Fibroblast of skin of back (primary cell): ENCODE measurements at regions not wholly inside any gene's neighbourhood (a gene's known extent, or its start where the extent isn't known, plus 50 kb on each side); places are given as distances from the start of the nearest gene placed in this dataset.
"Not testable (repeated sequence)": the region's sequence is repeated elsewhere in the genome, so short reads cannot be mapped to it uniquely, and the experiment has no call there.

Experiments
- DNase-seq: peaks from one replicate; pipeline ENCODE4 v3.0.0-alpha.2; 2013

DNA sequence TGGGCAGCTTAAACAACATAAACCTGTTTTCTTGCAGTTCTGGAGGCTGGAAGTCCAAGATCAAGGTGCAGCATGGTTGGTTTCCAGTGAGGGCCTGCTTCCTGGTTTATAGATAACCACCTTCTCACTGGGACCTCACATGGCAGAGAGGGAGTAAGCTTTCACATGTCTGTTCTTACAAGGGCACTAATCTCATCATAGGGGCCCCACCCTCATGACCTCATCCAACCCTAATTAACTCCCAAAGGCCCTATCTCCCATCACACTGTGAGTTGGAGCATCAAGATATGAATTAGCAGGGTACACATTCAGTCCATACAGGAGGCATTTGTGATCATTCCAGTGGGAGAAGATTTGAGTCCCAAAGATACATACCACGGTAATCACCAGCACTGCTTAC is 50.5 kb upstream of the GRIN2A start:
- no peak for DNase-seq

DNA sequence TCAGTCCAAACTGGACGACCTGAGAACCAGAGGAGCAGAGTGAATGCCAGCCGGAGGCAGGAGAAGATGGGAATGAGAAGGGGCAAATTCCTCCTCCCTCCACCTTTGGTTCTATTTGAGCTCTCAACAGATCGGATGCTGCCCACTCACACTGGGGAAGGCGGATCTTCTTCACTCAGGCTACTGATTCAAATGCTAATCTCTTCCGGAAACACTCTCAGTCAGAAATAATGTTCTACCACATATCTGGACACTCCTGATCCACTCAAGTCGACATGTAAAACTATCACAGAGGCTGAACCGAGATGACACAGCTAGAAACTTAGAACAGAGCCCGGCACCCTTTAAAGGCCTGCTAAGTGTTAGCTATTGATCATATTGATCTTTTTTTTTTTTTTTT is 57.4 kb upstream of the GRIN2A start:
- no peak for DNase-seq

DNA sequence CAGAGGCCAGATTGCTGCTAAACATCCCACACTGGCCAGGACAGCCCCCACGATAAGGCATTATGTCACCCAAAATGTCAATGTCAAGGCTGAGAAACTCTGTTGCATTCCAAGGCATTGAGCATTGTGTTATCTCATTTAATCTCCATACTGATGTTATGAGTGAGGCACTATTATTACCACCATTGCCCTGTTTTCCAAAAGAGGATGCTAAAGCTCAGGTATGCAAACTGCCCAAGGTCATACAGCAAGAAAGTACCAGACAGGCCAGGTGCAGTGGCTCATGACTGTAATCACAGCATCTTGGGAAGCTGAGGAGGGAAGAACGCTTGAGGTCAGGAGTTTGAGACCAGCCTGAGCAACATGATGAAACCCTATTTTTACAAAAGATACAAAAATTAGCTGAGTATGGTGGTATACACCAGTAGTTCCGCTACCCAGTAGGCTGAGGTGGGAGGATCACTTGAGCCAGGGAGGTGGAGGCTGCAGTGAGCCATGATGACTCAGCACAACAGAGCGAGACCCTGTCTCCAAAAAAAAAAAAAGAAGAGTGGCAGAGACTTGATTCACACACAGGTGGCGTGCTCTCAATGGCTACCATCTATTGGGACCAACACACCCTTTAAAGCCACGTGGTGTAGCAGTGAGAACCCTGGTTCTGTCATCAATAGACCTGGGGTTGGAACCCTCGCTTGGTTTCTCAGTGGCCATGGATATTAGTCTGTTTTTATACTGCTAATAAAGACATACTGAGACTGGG is 58.8 kb upstream of the GRIN2A start:
- no peak for DNase-seq

DNA sequence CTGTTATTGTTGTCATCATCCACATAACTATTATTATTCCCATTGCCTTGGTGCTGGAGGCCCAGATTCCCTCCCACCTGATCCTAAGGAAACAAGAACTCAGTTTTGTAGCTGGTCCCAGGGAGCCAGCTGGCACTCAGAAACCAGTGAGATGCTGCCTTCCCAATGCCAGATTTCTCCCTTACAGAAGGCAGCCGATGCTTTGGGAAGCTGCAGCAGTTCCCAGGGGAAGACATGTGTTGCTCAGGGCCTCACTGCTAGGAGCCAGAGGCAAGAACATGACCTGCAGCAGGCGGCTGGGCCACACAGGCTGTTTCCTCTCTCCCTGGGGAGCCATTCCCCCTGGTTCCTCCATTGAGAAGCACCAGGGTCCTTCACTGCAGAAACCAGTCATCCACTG is 59.9 kb upstream of the GRIN2A start:
- no peak for DNase-seq

DNA sequence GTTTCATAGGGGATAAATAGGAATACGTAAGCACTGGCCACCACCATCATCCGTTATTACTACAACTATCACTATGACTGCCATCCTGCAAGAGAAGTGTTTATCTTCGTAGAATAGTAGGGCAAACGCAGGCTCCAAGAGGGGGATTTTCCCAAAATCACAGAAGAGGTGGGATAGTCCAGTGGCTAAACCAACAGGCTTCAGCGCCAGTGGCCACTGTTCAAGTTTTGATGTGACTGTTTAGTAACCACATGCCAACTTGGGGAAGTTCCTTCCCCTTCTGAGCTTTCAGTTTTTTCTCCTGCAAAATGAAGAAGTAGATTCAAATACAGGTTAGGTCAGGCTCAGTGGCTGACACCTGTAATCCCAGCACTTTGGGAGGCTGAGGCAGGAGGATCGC is 60.7 kb upstream of the GRIN2A start:
- DNase-seq = no peak

DNA sequence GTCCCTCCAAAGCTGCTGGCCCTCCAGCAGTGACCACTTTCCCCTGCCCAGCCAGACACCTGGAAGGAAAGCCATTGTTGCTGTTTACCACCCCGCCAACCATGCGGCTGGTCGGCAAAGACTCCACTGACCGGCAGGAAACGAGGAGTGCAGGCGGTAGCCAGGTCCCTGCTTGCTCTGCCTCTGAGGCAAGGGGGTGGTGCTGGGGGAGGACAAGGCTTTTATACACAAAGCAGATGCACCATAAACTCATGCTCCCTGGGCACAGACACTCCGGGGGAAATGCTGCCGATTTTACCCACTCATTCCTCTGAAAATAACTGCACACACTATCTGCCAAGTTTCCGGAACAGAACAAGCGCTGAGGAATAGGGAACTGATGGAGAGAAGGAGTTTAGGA is 62.8 kb upstream of the GRIN2A start:
- DNase-seq = no peak

DNA sequence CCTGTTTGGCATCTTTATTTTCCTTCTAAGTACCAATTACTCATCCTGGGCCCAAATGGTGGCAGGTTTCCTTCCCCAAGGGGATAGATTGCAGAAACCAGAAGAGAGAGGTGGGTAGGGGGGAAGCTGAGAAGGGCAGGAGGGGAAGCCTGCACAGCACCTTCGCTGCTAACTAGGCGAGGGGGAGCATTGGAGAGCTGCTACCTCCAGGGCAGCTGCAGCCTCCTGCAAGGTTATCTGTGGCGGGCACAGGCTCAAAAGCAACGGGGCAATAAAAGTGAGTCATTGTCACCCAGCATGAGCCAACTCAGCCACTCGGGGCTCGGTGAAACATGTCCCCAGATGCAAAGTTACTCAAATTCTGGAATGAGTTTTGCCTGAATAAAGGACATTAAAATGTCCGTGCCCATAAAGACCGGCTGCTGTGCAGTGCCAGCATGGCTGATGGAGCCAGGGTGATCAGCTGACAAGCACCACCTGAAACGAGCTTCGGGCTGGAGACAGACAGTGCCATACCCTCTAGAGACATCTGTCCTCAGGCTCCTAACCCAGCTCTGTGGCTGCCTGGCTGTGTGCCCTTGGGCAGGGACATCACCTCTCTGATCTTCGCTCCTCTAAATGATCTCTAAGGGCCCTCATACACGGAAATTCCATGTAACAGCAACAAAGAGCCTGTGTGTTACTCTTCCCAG is 68.1 kb upstream of the GRIN2A start:
- DNase-seq = no peak

DNA sequence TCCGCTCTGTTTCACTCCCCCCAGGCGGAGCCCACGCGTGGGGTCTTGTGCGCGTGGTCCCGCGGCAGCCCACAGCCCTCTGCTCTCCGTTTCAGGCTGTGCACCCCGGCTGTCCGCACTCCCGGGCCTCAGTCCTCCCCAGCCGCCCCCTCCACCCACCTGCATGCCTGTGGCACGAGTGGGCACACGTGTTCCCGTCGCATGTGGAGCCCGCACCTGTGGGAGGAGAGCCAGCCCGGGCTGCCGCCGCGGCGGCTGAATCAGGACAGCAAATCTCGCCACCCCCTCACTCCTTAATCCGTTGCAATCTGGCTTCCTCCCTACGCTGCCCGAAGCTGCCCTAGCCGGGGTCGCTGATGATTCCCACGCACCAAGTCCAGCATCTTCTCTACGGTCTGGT is 69.9 kb upstream of the GRIN2A start:
- no peak for DNase-seq

DNA sequence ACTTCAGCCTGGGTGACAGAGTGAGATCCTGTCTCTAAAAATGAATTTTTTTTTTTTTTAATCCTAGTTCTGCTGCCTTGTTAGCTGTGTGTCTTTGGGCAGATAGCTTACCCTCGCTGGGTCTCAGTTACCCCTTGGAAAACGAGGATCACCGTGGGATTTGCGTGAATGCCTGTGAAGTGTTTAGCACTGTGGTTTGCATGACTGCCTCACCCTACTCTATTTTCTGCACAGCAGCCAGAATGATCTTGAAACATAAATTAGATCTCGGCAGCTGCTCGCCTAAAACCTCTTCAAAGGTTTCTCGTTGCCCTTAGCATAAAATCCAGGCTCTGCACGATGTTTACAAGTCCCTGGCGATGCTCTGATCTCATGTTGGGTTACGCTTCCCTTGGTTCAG is 71.2 kb upstream of the GRIN2A start:
- no peak for DNase-seq

DNA sequence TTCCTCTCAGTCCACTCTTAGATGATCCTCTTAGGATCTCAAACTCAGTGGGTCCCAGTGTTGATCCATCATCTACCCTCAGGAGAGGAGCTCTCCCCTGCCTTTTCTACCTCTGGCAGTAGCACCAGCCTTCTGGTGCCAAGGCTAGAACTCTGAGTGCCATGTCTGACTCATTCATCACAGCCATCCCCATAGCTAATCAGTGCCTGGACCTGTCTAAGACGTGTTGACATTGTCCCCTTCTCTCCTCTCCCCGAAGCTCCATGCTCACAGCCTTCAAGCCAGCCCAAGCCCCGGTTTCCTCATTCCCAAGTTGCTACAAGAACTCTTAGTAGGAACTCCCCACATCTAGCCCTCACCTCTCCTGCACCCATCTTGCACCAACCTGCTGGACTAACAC is 73.5 kb upstream of the GRIN2A start:
- DNase-seq = no peak

DNA sequence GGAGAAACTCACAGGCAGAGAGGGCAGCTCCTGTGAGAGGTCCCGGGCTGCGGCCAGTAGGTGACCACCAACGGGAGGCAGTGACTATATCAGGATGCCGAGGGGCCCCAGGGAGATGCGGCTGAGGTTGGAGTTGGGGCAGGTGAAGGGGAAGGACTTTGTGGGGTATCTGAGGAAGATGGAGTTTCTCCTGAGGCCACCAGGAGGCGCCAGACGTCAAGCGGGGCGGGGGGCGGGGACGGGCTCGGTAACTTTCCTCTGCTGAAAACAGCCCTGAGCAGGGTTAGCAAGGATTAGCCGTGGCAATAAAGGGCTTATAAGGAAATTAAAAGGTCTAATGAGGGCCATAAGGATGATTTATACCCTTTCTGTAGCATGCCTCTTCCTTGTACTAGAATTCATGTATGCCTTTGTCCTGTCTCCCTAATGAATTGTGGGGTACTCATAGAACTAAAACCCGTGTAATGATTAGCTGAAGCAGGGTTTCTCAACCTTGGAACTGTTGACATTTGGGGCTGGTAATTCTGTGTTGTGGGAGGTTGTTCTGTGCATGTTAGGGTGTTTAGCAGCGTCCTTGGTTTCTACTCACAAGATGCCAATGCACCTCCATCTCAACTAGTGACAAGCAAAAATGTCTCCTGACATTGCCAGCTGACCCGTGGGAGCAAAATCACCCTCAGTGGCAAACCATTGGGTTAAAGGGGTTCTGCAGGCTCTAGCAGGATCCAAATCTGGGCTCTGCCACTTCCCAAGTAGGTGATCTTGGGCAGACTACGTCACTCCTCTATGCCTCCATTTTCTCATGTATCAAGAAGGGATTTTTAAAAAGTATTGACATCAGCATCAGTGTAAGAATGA is 74.8 kb upstream of the GRIN2A start:
- DNase-seq = peak; percentile 32

DNA sequence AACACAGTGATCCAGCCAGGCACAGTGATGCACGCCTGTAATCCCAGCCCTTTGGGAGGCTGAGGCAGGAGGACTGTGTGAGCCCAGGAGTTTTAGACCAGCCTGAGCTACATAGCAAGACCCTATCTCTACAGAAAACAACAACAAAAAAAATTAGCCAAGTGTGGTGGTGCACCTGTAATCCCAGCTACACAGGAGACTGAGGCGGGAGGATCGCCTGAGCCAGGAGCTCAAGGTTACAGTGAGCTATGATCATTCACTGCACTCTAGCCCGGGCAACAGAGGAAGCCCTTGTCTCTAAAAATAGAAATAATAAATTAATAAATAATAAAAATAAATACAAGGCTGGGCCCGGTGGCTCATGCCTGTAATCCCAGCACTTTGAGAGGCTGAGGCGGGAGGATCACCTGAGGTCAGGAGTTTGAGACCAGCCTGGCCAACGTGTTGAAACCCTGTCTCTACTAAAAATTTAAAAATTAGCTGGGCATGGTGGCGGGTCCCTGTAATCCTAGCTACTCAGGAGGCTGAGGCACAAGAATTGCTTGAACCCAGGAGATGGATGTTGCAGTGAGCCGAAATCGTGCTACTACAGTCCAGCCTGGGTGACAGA is 75.5 kb upstream of the GRIN2A start:
- DNase-seq = not testable (repeated sequence)

DNA sequence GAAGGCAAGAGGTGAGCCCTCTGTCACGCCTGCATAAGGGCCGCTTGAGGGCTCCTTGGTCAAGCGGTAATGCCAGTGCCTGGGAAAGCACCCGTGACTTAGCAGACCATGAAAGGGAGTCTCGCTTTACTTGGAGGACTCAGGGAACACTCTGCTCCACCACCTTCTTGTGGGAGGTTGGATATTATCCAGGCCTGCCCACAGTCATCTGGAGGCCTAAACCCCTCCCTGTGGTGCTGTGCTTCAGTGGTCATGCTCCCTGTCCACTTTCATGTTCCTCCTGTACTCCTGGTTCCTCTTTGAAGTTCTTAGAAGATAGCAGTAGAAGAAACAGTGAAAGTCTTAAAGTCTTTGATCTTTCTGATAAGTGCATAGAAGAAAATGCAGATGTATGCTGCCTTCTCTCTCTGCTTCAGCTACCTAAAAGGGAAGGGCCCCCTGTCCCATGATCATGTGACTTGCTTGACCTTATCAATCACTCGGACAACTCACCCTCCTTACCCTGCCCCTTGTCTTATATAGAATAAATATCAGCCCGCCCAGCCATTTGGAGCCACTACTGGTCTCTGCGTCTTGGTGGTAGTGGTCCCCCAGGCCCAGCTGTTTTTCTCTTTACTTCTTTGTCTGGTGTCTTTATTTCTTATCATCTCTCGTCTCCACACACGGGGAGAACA is 76.8 kb upstream of the GRIN2A start:
- DNase-seq = not testable (repeated sequence)

DNA sequence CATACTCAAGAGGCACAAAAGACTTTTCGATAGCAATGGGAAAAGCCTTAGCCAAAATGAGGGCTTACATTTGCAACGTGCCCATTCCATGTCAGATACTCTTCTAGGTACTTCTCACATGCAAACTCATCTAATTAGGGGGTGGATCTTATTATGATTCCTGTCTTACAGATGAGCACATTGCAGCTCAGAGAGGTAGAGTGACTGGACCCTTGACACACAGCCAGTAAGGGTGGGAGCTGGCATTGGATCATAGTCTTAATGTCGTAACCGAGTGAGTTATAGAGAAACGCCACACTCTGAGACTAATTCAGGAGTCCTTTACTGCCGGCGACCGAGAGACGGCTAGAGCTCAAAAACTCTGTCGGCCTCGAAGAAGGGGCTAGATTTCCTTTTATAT is 78.8 kb upstream of the GRIN2A start:
- DNase-seq = no peak

DNA sequence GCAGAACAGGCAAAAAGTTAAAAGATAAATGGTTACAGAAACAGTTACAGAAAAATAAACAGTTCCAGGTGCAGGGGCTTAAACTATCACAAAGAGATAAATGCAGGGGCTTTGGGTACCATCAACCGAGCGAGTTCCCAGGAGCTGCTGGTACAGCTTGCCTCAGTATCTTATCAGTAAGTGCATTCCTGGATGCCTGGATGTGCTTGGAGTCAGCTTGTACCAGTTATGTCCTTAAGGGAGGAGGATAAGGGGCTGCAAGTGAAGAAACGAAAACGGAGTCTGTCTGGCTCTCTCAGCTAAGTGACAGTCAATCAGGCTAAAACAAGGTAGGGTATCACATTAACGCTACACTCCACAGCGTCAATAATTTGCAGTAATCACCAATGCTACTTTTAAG is 79.3 kb upstream of the GRIN2A start:
- DNase-seq = not testable (repeated sequence)

DNA sequence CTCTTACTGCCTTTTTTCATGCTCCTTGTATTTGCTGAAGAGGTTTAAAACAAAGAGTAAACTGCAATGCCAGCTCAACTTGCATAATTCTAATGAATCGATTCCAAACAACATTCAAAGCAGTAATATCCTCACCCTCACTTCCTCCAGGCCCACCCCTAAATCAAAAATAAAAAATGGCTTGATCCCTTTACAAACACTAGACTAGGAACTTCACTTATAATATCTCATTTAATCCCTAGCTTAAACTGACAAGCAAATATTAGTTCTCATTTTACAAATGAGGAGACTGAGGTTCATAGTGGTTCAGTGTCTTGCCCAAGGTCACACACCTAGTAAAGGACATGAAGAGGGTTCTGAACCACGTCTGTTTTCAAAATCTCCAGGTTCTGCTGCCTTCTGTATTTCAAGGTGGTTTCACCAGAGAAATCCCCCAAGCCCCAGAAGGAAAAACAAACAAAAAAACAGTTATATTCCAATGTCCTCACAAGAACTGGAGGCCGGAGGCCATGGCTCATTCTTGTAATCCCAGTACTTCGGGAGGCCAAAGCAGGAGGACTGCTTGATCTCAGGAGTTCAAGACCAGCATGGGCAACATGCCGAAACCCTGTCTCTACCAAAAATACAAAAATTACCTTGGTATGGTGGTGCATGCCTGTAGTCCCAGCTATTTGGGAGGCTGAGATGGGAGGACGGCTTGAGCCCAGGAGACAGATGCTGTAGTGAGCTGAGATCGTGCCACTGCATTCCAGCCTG is 80.3 kb upstream of the GRIN2A start:
- DNase-seq = no peak

DNA sequence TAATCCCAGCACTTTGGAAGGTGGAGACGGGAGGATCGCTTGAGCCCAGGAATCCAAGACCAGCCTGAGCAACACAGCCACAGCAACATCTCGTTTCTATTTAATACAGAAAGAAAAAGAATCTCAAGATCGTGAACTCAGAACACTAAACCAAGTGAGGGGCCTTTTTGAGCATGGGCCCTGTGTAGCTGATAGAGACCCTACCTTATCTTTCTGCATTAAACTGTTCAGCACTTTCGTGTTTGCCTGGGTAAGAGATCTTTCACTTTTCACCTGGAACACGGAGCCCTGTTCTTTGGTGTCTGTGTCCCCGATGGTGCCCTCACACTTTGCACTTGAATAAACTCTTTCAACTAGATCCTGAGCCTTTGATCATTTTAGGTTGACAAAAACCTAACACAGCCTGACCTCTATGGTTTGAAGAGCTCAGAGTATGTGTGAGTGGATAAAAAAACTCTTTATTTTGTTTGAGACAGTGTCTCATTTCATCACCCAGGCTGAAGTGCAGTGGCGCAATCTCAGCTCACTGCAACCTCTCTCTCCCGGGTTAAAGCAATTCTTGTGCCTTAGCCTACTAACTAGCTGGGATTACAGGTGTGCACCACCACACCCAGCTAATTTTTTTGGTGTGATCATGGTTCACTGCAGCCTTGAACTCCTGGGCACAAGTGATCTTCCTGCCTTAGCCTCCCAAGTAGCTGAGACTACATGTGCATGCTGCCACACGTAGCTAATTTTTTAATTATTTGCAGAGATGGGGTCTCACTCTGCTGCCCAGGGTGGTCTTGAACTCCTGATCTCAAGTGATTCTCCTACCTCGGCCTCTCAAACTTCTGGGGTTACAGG is 83.8 kb upstream of the GRIN2A start:
- no peak for DNase-seq

DNA sequence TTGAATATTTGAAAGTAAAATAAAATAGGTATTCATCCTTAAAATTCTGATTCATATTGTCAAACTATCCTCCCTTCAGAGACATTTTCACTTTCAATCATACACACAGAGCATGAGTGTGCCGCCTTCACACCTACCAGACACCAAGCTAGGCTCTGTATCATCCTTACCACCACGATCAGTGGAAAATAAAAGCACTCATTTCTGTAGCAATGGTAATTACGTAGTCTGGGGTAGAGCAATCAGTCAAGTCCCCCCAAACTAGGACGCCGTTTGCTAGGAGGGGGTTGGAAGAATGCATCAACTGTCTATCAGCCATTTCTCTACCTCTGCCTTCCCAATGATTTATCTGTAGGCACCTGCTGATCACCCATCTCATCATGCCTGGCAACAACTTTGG is 84.6 kb upstream of the GRIN2A start:
- no peak for DNase-seq

DNA sequence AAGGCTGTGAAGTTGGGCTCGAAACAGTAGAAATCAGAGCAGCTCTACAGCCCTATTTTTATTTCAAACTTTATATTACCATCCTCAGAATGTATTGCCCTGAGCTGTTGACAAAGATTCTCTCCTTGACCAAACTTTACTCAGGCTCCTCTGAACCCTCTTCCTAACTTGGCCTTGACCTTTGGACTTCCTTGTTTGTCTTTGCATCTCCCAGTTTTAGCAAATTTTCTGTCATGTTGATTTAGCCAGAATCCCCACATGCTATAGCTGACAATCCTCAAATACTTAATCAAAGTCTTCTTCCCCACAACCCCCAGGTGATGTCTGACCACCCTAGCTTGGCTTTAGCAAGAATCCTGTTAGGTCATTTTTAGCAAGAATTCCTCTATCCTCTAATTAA is 87.4 kb upstream of the GRIN2A start:
- no peak for DNase-seq

DNA sequence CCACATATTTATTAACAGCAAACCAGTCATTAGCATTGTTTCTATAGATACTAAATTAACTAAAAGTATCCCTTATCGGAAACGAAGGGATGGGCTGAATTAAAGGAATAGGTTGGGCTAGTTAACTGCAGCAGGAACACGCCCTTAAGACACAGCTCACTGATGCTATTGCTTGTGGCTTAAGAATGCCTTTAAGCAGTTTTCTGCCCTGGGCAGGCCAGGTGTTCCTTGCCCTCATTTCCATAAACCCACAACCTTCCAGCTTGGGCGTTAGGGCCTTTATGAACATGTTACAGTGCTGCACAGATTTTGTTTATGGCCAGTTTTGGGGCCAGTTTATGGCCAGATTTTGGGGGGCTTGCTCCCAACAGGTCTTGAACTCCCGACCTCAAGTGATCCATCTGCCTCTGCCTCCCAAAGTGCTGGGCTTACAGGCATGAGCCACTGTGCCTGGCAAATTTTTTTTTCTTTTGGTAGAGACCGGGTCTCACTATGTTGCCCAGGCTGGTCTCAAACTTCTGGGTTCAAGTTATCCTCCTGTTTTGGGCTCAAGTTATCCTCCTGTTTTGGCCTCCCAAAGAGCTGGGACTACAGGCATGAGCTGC is 90.1 kb upstream of the GRIN2A start:
- DNase-seq = not testable (repeated sequence)
